Parathyroid adenoma (tissue), 2 donors: ENCODE measurements at regions not wholly inside any gene's neighbourhood (a gene's known extent, or its start where the extent isn't known, plus 50 kb on each side); places are given as distances from the start of the nearest gene placed in this dataset.

Source experiments
- H2AFZ ChIP-seq: fragments of 300-600 bp; sonication (generic); one replicate; pipeline ENCODE4 v1.7.0; 2017; ENCODE audit warnings: antibody characterized with exemption, mild to moderate bottlenecking
- H3K27ac ChIP-seq: fragments of 300-600 bp; sonication (generic); one replicate; pipeline ENCODE4 v1.7.0; 2017
- H3K27me3 ChIP-seq: fragments of 300-600 bp; sonication (generic); one replicate; pipeline ENCODE4 v1.7.0; 2017; ENCODE audit warnings: low read length; ENCODE audit not compliant: control insufficient read depth, insufficient read depth
- H3K36me3 ChIP-seq: fragments of 300-600 bp; sonication (generic); one replicate; pipeline ENCODE4 v1.7.0; 2017; ENCODE audit warnings: low read length; ENCODE audit not compliant: control insufficient read depth, insufficient read depth
- H3K4me1 ChIP-seq: fragments of 300-600 bp; sonication (generic); one replicate; pipeline ENCODE4 v1.7.0; 2017; ENCODE audit warnings: control low read depth
- H3K4me2 ChIP-seq: fragments of 300-600 bp; sonication (generic); one replicate; pipeline ENCODE4 v1.7.0; 2017; ENCODE audit warnings: low read length
- H3K4me3 ChIP-seq: fragments of 300-600 bp; sonication (generic); one replicate; pipeline ENCODE4 v1.7.0; 2017; ENCODE audit warnings: low read depth, low read length
- H3K79me2 ChIP-seq: fragments of 300-600 bp; sonication (generic); one replicate; pipeline ENCODE4 v1.7.0; 2017; ENCODE audit warnings: control low read depth
- H3K9ac ChIP-seq: fragments of 300-600 bp; sonication (generic); one replicate; pipeline ENCODE4 v1.7.0; 2017; ENCODE audit warnings: mild to moderate bottlenecking
- H3K9me3 ChIP-seq: fragments of 300-600 bp; sonication (generic); one replicate; pipeline ENCODE4 v1.7.0; 2017; ENCODE audit warnings: low read length; ENCODE audit not compliant: control insufficient read depth
- CTCF ChIP-seq: fragments of 300-600 bp; sonication (generic); IDR thresholded peaks from one replicate; pipeline ENCODE4 v1.7.0; 2017; ENCODE audit warnings: antibody characterized with exemption, mild to moderate bottlenecking
- donor health status: primary hyperparathyroidism.

GRCh38 chr1:73366734-73367413 lies 831.1 kb downstream of the LRRIQ3 start:
- Histone ChIP-seq H2AFZ (no peak overlapping the region), H3K27me3 (no peaks in the 10 kb centered on the region), H3K4me1 (no peaks in the 10 kb centered on the region), H3K4me2 (no peak overlapping the region), H3K4me3 (no peak overlapping the region), H3K79me2 (no peaks in the 10 kb centered on the region), H3K27ac (no peak overlapping the region), H3K9me3 (no peaks in the 10 kb centered on the region), H3K36me3 (no peaks in the 10 kb centered on the region), H3K9ac (no peak overlapping the region)
- TF ChIP-seq CTCF = no peak

GRCh38 chr1:73359001-73359400 lies 839.0 kb downstream of the LRRIQ3 start:
- no peak for TF ChIP-seq CTCF
- no peaks in the 10 kb centered on the region for H3K4me1 ChIP-seq
- H3K79me2 ChIP-seq = no peaks in the 10 kb centered on the region
- no peak overlapping the region for H3K9ac ChIP-seq
- no peaks in the 10 kb centered on the region for H3K9me3 ChIP-seq
- no peaks in the 10 kb centered on the region for H3K27me3 ChIP-seq
- H2AFZ ChIP-seq = no peak overlapping the region
- no peak overlapping the region for H3K4me3 ChIP-seq
- H3K36me3 ChIP-seq = no peaks in the 10 kb centered on the region
- no peak overlapping the region for H3K4me2 ChIP-seq
- H3K27ac ChIP-seq = no peak overlapping the region

GRCh38 chr1:73356485-73356884 lies 841.5 kb downstream of the LRRIQ3 start:
- Histone ChIP-seq H3K4me3 (no peak overlapping the region), H3K27ac (no peak overlapping the region), H3K9ac (no peak overlapping the region), H3K36me3 (no peaks in the 10 kb centered on the region), H2AFZ (no peak overlapping the region), H3K79me2 (no peaks in the 10 kb centered on the region), H3K4me1 (no peaks in the 10 kb centered on the region), H3K27me3 (no peaks in the 10 kb centered on the region), H3K4me2 (no peak overlapping the region), H3K9me3 (no peaks in the 10 kb centered on the region)
- TF ChIP-seq CTCF = no peak

GRCh38 chr1:73343947-73344346 lies 854.0 kb downstream of the LRRIQ3 start:
- Histone ChIP-seq H3K27ac (no peak overlapping the region), H3K27me3 (no peaks in the 10 kb centered on the region), H3K36me3 (no peaks in the 10 kb centered on the region), H3K79me2 (no peaks in the 10 kb centered on the region), H3K4me1 (no peaks in the 10 kb centered on the region), H3K4me2 (no peak overlapping the region), H3K9me3 (no peaks in the 10 kb centered on the region), H3K4me3 (no peak overlapping the region), H2AFZ (no peak overlapping the region), H3K9ac (no peak overlapping the region)
- TF ChIP-seq CTCF = no peak

GRCh38 chr1:73333847-73334503 lies 864.0 kb downstream of the LRRIQ3 start:
- Histone ChIP-seq H3K27ac (no peak overlapping the region), H3K4me2 (no peak overlapping the region), H3K4me1 (no peaks in the 10 kb centered on the region), H2AFZ (no peak overlapping the region), H3K36me3 (no peaks in the 10 kb centered on the region), H3K27me3 (no peaks in the 10 kb centered on the region), H3K4me3 (no peak overlapping the region), H3K9ac (no peak overlapping the region), H3K9me3 (no peaks in the 10 kb centered on the region), H3K79me2 (no peaks in the 10 kb centered on the region)
- TF ChIP-seq CTCF = no peak
